NCI-H460 (cell line): ENCODE measurements at regions not wholly inside any gene's neighbourhood (a gene's known extent, or its start where the extent isn't known, plus 50 kb on each side); places are given as distances from the start of the nearest gene placed in this dataset.

Experiments
- DNase-seq: peaks from one replicate; pipeline ENCODE4 v3.0.0-alpha.2; 2016; ENCODE audit warnings: low read depth; ENCODE audit errors: extremely low read depth

- no peak for DNase-seq
These were observed 411.4 kb downstream of the KCTD16 start for GRCh38 chr5:144582066-144582465.

- no peak for DNase-seq
These were observed 410.4 kb downstream of the KCTD16 start for GRCh38 chr5:144581044-144581443.

- no peak for DNase-seq
These were observed 407.0 kb downstream of the KCTD16 start for GRCh38 chr5:144577676-144578075.

GRCh38 chr5:144575736-144576135 lies 405.1 kb downstream of the KCTD16 start:
- DNase-seq: no peak

- DNase-seq: no peak
These were observed 396.7 kb downstream of the KCTD16 start for GRCh38 chr5:144567421-144567780.

- no peak for DNase-seq
These were observed 396.2 kb downstream of the KCTD16 start for GRCh38 chr5:144566747-144567420.

GRCh38 chr5:144549580-144549979 lies 378.9 kb downstream of the KCTD16 start:
- no peak for DNase-seq

GRCh38 chr5:144548936-144549335 lies 378.3 kb downstream of the KCTD16 start:
- no peak for DNase-seq

- no peak for DNase-seq
These were observed 376.4 kb downstream of the KCTD16 start for GRCh38 chr5:144547098-144547499.

- no peak for DNase-seq
These were observed 368.2 kb downstream of the KCTD16 start for GRCh38 chr5:144538845-144539244.
